GM10266 (cell line): ENCODE measurements at regions not wholly inside any gene's neighbourhood (a gene's known extent, or its start where the extent isn't known, plus 50 kb on each side); places are given as distances from the start of the nearest gene placed in this dataset.

Experiments used
- DNase-seq: peaks from one replicate; pipeline ENCODE4 v3.0.0; 2012; ENCODE audit errors: extremely low spot score
- CTCF ChIP-seq: IDR thresholded peaks from 2 replicates; pipeline ENCODE4 v1.5.1; 2012; ENCODE audit warnings: mild to moderate bottlenecking, low read depth; ENCODE audit not compliant: control insufficient read depth, insufficient read depth; ENCODE audit errors: missing control alignments

GRCh38 chr2:18284331-18284730, 276.1 kb downstream of the RDH14 start:
- TF ChIP-seq CTCF, result no peak
- no peak for DNase-seq

GRCh38 chr2:18282026-18282425, 278.4 kb downstream of the RDH14 start:
- no peak for TF ChIP-seq CTCF
- DNase-seq, result no peak

- no peak for DNase-seq
- TF ChIP-seq CTCF, result no peak
Measured at GRCh38 chr2:18276583-18277075, 283.8 kb downstream of the RDH14 start.

GRCh38 chr2:18273205-18273604, 287.2 kb downstream of the RDH14 start:
- DNase-seq, result no peak
- TF ChIP-seq CTCF, result no peak

- DNase-seq, result no peak
- TF ChIP-seq CTCF, result no peak
Measured at GRCh38 chr2:18272148-18272494, 288.3 kb downstream of the RDH14 start.

- DNase-seq, result no peak
- TF ChIP-seq CTCF, result no peak
Measured at GRCh38 chr2:18271370-18272147, 288.9 kb downstream of the RDH14 start.

GRCh38 chr2:18268400-18268799, 292.1 kb downstream of the RDH14 start:
- TF ChIP-seq CTCF, result no peak
- no peak for DNase-seq
